ENCODE measurements at regions not wholly inside any gene's neighbourhood (a gene's known extent, or its start where the extent isn't known, plus 50 kb on each side); places are given as distances from the start of the nearest gene placed in this dataset.

GRCh38 chr11:122209619-122210366 is 93.8 kb upstream of the BLID start:
- H3K36me3 Mint-ChIP-seq (ENCODE audit: low read depth), result no peaks in the 10 kb centered on the region
- H3K27me3 Mint-ChIP-seq (ENCODE audit: low read depth), result no peaks in the 10 kb centered on the region
- peak overlapping the region in 2 of 3 experiments; percentile 4 to 16 for H3K4me3 Mint-ChIP-seq
- no peaks in the 10 kb centered on the region for H3K9me3 Mint-ChIP-seq
- H3K4me1 Mint-ChIP-seq, result peaks cover 70% of the 10 kb centered on the region
- peak overlapping the region; percentile 67 to 100 (median 99) for H3K27ac Mint-ChIP-seq
- TF ChIP-seq CTCF (IDR thresholded peaks at IDR 0.05; ENCODE audit: unreplicated experiment in 3 of 3), result no peak

DNA sequence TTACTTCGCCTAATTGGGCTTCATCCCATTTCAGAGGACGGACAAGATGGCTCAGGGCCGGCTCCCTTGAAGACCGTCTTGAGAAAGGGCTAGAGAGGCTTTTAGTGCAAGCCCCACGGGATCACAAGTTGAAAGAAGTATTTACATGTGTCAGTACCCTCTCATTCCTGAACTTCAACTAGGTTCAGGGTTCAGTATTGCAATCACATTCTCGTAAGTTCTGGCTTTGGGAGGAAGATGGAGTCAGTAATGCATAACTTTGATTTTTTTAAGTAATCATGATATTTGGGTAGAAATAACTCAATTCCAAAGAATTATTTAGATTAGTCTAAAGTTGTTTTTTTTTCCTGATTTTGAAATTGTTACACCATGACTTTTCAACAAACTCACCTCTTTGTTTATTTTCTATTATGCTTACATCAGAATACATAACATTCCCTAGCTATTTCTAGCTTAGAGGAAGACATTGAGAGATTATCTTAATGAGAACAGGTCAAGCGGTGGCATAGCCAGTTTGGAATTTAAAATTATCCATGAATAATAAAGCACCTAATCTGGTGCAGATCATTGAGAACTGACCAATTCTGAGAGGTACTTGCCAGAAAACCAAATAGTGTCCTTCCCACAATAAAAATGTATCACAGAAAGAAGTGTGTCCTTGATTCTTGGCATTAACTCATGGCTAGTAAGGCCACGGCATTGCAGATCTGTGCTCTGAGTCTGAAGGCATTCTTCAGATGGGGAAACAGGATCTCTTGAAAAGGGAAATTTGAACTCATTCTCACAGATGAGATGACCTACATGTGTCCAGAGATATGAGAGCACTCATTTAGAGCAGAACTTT is 92.1 kb upstream of the BLID start:
- Mint-ChIP-seq H3K27me3 (ENCODE audit: low read depth) (no peaks in the 10 kb centered on the region), H3K27ac (peak overlapping the region; percentile 99 to 100 (median 99)), H3K4me1 (peaks cover 77% of the 10 kb centered on the region), H3K4me3 (peak overlapping the region; percentile 75 to 88 (median 86)), H3K9me3 (no peaks in the 10 kb centered on the region), H3K36me3 (ENCODE audit: low read depth) (no peaks in the 10 kb centered on the region)
- no peak for TF ChIP-seq CTCF (IDR thresholded peaks at IDR 0.05; ENCODE audit: unreplicated experiment in 3 of 3)

DNA sequence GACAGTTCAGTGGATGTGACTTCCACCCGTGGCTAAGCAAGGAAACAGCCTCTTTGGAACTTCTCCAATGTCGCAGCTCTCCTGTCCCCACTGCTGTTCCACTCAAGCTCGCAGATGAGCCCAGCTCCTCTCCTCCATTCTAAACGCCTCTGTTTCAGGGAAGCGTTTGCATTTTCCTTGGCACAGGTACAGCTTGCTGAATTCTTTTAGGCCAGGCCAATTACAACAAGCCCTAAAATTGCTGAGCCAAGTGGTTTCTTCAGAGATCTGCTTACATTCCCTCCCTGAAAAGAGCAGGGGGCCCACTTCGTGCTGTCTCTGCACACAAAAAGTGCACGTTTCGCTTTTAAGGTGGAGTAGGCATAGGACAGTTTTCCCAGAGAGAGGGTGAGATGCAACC is 91.5 kb upstream of the BLID start:
- TF ChIP-seq CTCF (IDR thresholded peaks at IDR 0.05; ENCODE audit: unreplicated experiment in 3 of 3), result no peak
- Mint-ChIP-seq H3K36me3 (ENCODE audit: low read depth) (no peaks in the 10 kb centered on the region), H3K4me3 (peak overlapping the region; percentile 75 to 88 (median 86)), H3K27ac (peak overlapping the region; percentile 99 to 100 (median 99)), H3K27me3 (ENCODE audit: low read depth) (no peaks in the 10 kb centered on the region), H3K4me1 (peaks cover 84% of the 10 kb centered on the region), H3K9me3 (no peaks in the 10 kb centered on the region)

DNA sequence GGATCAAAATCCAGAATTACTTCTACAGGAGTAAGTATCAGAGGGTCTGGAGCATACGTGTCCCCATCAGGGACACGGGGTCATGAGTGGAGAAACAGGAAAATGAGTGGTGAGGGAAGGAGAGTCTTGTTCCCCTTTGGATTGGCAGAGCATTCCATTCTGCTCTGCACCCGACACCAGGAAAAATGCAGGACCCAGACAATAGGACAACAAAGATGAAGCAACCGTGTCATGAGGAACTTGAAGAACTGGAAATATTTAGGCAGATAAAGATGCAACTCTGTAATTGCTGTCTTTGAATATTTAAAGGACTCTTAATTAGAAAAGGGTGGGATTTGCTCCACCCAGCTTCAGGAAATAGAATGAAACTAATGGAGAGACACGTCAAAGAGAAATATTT is 89.0 kb upstream of the BLID start:
- Mint-ChIP-seq H3K27ac (peak overlapping the region; percentile 4 to 100 (median 99)), H3K4me3 (peak overlapping the region in 2 of 3 experiments; percentile 86 to 88), H3K4me1 (peaks cover 86% of the 10 kb centered on the region), H3K27me3 (ENCODE audit: low read depth) (no peaks in the 10 kb centered on the region), H3K9me3 (no peaks in the 10 kb centered on the region), H3K36me3 (ENCODE audit: low read depth) (no peaks in the 10 kb centered on the region)
- no peak for TF ChIP-seq CTCF (IDR thresholded peaks at IDR 0.05; ENCODE audit: unreplicated experiment in 3 of 3)

- H3K4me1 Mint-ChIP-seq, result peaks cover 82% of the 10 kb centered on the region
- H3K36me3 Mint-ChIP-seq (ENCODE audit: low read depth), result no peaks in the 10 kb centered on the region
- no peaks in the 10 kb centered on the region for H3K9me3 Mint-ChIP-seq
- no peak for TF ChIP-seq CTCF (IDR thresholded peaks at IDR 0.05; ENCODE audit: unreplicated experiment in 3 of 3)
- peak overlapping the region in 2 of 3 experiments; percentile 88 to 89 for H3K4me3 Mint-ChIP-seq
- no peaks in the 10 kb centered on the region for H3K27me3 Mint-ChIP-seq (ENCODE audit: low read depth)
- H3K27ac Mint-ChIP-seq, result peak overlapping the region; percentile 4 to 100 (median 99)
Measured at GRCh38 chr11:122204206-122204605, 88.2 kb upstream of the BLID start.

Data from nephron (organoid).